AG08396 (cell line): ENCODE measurements at regions not wholly inside any gene's neighbourhood (a gene's known extent, or its start where the extent isn't known, plus 50 kb on each side); places are given as distances from the start of the nearest gene placed in this dataset.
"Not testable (repeated sequence)": the region's sequence is repeated elsewhere in the genome, so short reads cannot be mapped to it uniquely, and the experiment has no call there.

ENCODE experiments used
- DNase-seq: peaks from one replicate; pipeline ENCODE4 v3.0.0; 2012; ENCODE audit warnings: low spot score, mixed read lengths

GRCh38 chr10:123378302-123378701 is 224.1 kb downstream of the BUB3 start:
- DNase-seq: no peak

GRCh38 chr10:123379156-123379555 is 225.0 kb downstream of the BUB3 start:
- DNase-seq: no peak

GRCh38 chr10:123380491-123381085 is 226.4 kb downstream of the BUB3 start:
- no peak for DNase-seq

DNA sequence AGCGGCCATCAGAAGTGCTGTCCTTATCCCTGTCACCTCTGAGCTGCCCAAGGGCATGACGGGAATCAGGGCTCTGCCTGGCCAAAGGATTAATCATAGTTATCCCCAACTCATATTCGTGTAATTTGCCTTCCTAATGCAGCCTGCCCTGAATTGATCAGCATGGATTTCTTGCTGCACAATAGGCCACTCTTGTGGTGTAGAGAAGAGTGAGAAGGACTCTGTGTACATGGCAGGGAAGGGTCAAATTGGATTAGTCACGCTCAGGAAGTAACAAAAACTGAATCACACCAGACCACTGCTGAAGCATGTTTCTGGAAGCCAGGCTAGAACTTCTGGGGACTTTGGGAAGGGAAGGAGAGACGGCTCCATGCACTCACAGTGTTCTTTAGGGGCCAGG is 227.0 kb downstream of the BUB3 start:
- no peak for DNase-seq

DNA sequence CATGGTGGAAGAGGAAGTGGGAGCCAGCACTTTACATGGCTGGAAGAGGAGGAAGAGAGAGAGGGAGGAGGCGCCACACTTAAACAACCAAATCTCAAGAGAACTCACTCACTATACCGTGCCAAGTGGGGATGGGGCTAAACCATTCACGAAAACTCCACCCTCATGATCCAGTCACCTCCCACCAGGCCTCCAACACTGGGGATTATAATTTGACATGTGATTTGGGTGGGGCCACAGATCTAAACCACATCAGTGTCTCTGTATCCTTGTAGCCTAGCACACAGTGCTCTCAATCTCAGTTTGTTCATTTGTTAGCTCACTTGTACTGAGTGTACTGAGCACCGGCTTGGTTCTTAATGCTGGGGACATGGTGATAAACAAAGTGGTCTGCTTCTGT is 228.3 kb downstream of the BUB3 start:
- no peak for DNase-seq

GRCh38 chr10:123385508-123386080 is 231.4 kb downstream of the BUB3 start:
- no peak for DNase-seq

DNA sequence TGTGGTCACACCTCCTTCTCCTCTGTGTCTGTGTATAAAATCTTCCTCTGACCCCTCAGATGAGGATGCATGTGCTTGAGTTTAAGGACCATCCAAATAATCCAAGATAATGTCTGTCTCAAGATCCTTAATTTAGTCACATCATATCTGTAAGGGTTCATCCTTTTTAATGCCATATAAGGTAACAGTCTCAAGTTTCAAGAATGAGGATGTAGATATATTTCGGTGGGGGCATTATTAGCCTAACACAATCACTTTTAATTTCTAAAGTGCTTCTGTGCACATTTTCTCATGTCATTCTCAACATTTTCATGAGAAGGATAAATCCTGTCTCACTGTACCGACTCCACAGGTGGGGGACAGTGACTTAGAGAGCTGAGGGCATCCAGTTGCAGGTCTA is 235.3 kb downstream of the BUB3 start:
- no peak for DNase-seq

- no peak for DNase-seq
These were observed 236.1 kb downstream of the BUB3 start for GRCh38 chr10:123390332-123390731.

- no peak for DNase-seq
These were observed 236.7 kb downstream of the BUB3 start for GRCh38 chr10:123390874-123391273.

DNA sequence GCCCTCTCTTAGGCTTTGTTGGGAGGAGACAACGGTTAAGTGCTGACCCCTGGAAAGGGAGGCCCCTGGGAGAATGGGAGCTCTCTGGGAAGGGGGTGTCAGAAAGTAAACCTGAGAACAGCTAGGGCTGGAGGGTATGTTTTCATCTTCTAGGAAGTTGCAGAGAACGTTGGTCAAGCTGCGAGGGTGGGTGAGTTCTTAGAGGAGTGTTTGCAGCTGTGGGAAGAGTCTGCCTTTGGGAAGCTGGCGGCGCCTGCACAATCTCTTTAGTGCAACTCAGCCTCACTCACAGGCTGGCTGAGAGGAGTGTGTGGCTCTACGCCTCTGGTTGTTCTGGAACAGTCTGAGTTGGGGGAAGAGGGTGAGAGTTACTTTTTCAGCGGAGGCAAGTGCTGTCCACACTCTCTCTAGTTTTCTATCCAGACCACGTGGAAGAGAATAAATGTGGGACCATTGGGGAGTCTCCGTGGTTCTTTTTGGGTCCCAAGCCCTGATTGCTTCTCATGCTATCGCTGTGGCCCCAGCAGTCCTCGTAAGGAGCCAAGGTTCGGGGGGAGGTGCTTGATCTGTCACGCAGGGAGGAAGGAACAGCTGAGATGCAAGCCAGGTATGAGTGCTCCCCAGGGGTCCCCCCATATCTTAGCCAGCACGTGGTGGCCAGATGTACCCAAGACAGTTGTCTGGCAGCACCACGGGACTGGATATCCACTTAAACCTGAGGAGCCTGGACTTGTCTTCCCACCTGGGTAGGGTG is 237.2 kb downstream of the BUB3 start:
- no peak for DNase-seq

- DNase-seq: no peak
These were observed 238.2 kb downstream of the BUB3 start for GRCh38 chr10:123392182-123392963.

- DNase-seq: no peak
These were observed 239.0 kb downstream of the BUB3 start for GRCh38 chr10:123393170-123393569.

GRCh38 chr10:123394382-123394781 is 240.2 kb downstream of the BUB3 start:
- no peak for DNase-seq

GRCh38 chr10:123395234-123395633 is 241.0 kb downstream of the BUB3 start:
- DNase-seq: not testable (repeated sequence)

- DNase-seq: no peak
These were observed 241.7 kb downstream of the BUB3 start for GRCh38 chr10:123395906-123396305.

DNA sequence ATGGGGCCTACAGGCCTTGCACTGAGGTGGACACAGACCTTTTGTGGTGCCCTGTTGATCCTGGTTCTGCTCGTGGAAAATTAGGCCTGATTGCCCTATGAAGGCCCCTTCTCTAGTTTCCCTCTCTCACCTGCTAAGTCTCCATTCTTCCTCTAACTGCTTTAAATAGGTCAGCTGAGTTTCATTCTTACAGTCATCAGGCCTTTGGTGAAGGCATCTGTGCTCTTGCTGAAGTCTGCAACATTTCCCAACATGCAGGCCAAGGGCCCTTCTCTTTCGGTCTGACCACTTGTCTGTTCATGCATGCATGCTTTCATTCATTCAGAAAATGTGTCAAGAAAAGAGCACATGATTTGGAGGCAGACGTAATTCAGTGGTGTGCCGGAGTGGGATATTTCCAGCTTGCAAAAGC is 244.0 kb downstream of the BUB3 start:
- DNase-seq: no peak

GRCh38 chr10:123398756-123399155 is 244.6 kb downstream of the BUB3 start:
- no peak for DNase-seq

DNA sequence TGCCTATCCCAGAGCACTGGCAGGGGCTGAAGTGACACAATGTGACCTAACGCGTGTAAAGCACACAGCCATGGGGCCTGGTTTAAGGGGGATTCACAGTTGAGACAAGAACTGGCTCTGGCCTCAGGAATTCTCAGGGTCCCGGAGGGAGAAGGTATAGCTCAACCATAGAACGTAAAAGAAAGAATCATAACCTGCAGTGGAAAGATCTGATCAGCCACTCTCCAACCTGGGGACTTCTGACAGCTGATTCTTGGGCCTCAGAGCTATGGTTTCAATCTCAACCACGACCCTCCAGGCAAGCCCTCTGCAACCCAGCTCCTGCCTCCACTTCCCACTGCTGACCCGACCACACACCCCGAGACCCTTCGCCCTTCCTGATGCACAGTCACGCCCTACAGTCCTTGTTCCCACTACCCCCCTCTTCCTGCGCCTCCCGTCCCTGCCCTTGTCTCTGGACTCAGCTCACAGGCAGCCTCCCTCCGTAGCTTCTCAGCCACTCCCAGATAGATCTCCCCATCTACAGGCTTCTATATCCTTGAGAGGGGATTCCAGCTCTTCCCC is 245.2 kb downstream of the BUB3 start:
- DNase-seq: no peak

GRCh38 chr10:123402021-123402420 is 247.8 kb downstream of the BUB3 start:
- DNase-seq: no peak

- DNase-seq: no peak
These were observed 248.5 kb downstream of the BUB3 start for GRCh38 chr10:123402656-123403055.

GRCh38 chr10:123404357-123404756 is 250.2 kb downstream of the BUB3 start:
- no peak for DNase-seq

DNA sequence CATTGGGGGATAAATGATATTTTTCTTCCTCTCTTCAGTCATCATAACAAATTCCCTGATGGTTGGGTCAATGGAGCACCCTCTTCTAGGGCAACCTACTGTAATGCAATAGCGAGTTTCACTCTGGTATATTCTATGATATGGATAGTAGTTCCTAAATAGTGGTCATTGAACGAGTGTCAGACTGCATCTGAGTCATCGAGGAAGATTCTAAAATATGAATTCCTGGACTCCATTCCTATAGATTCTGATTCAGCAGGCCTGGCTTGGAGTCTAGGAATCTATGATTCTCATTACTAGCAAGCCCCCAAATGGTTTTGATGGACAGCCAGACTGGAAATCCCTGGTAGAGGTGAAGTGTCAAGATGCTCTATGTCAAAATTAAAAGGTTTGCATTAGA is 254.5 kb downstream of the BUB3 start:
- DNase-seq: no peak
